ENCODE measurements at regions not wholly inside any gene's neighbourhood (a gene's known extent, or its start where the extent isn't known, plus 50 kb on each side); places are given as distances from the start of the nearest gene placed in this dataset.
A peak's percentile ranks its signal among the peaks of the same experiment; 100 is the strongest.
"Not testable (repeated sequence)": the region's sequence is repeated elsewhere in the genome, so short reads cannot be mapped to it uniquely, and the experiment has no call there.

GRCh38 chr9:38328765-38329164 is 63.7 kb upstream of the ALDH1B1 start:
- TF ChIP-seq CTCF (IDR thresholded peaks at IDR 0.05) (no peak), EP300 (IDR thresholded peaks at IDR 0.05) (no peak), POLR2AphosphoS5 (IDR thresholded peaks at IDR 0.05) (no peak), POLR2A (IDR thresholded peaks at IDR 0.05; ENCODE audit: low read depth) (no peak)
- Histone ChIP-seq H3K27me3 (no peaks in the 10 kb centered on the region), H3K4me1 (no peaks in the 10 kb centered on the region), H3K4me3 (no peak overlapping the region), H3K36me3 (no peaks in the 10 kb centered on the region), H3K27ac (replicated peaks in 1 of 4) (no peak overlapping the region), H3K9me3 (no peaks in the 10 kb centered on the region)
- DNase-seq (ENCODE audit: extremely low spot score), result no peak
- intact Hi-C loops (cut with DNase I), result no loop called here
- WGBS, result 82% methylated on average over 1 of the region's 1 CpG

GRCh38 chr9:38326122-38326521 is 66.4 kb upstream of the ALDH1B1 start:
- H3K27ac ChIP-seq (replicated peaks in 1 of 4), result no peak overlapping the region
- H3K27me3 ChIP-seq, result no peaks in the 10 kb centered on the region
- no peak overlapping the region for H3K4me3 ChIP-seq
- WGBS, result 95% methylated on average over 4 of the region's 4 CpGs
- no peaks in the 10 kb centered on the region for H3K4me1 ChIP-seq
- TF ChIP-seq CTCF (IDR thresholded peaks at IDR 0.05) (no peak), POLR2A (IDR thresholded peaks at IDR 0.05; ENCODE audit: low read depth) (no peak), EP300 (IDR thresholded peaks at IDR 0.05) (no peak), POLR2AphosphoS5 (IDR thresholded peaks at IDR 0.05) (no peak)
- DNase-seq (ENCODE audit: extremely low spot score), result no peak
- H3K9me3 ChIP-seq, result no peaks in the 10 kb centered on the region
- intact Hi-C loops (cut with DNase I), result no loop called here
- no peaks in the 10 kb centered on the region for H3K36me3 ChIP-seq

- H3K27me3 ChIP-seq; H3K4me3 ChIP-seq; DNase-seq (ENCODE audit: extremely low spot score); intact Hi-C loops (cut with DNase I); H3K27ac ChIP-seq (replicated peaks in 1 of 4); H3K9me3 ChIP-seq; H3K4me1 ChIP-seq; H3K36me3 ChIP-seq: not testable (repeated sequence)
- 97% methylated on average over 6 of the region's 27 CpGs for WGBS
Observed at GRCh38 chr9:38324213-38324612, 68.3 kb upstream of the ALDH1B1 start.

- Histone ChIP-seq H3K36me3 (no peaks in the 10 kb centered on the region), H3K4me3 (no peak overlapping the region), H3K9me3 (no peaks in the 10 kb centered on the region), H3K4me1 (peaks cover 0 to 19% (median 17%) of the 10 kb centered on the region in 4 donors), H3K27ac (replicated peaks in 1 of 4) (no peak overlapping the region), H3K27me3 (no peaks in the 10 kb centered on the region)
- WGBS, result 84% methylated on average over 3 of the region's 3 CpGs
- intact Hi-C loops (cut with DNase I), result no loop called here
- DNase-seq (ENCODE audit: extremely low spot score), result no peak
- TF ChIP-seq POLR2A (IDR thresholded peaks at IDR 0.05; ENCODE audit: low read depth) (no peak), CTCF (IDR thresholded peaks at IDR 0.05) (no peak)
Observed at GRCh38 chr9:38322937-38323336, 69.6 kb upstream of the ALDH1B1 start.

- H3K36me3 ChIP-seq, result no peaks in the 10 kb centered on the region
- WGBS, result 39% methylated on average over 5 of the region's 5 CpGs
- TF ChIP-seq EP300 (IDR thresholded peaks at IDR 0.05), result no peak
- no peak for TF ChIP-seq POLR2AphosphoS5 (IDR thresholded peaks at IDR 0.05)
- TF ChIP-seq POLR2A (IDR thresholded peaks at IDR 0.05; ENCODE audit: low read depth), result no peak
- TF ChIP-seq CTCF (IDR thresholded peaks at IDR 0.05), result no peak
- intact Hi-C loops (cut with DNase I), result no loop called here
- H3K4me1 ChIP-seq, result peaks cover 0 to 19% (median 17%) of the 10 kb centered on the region in 4 donors
- H3K9me3 ChIP-seq, result no peaks in the 10 kb centered on the region
- peak overlapping the region; percentile 28 to 71 (median 64) for H3K27ac ChIP-seq (replicated peaks in 1 of 4)
- DNase-seq (ENCODE audit: extremely low spot score), result no peak
- peak overlapping the region; percentile 23 to 39 (median 29) for H3K4me3 ChIP-seq
- H3K27me3 ChIP-seq, result no peaks in the 10 kb centered on the region
Observed at GRCh38 chr9:38319496-38320173, 72.9 kb upstream of the ALDH1B1 start.
